ENCODE measurements at regions not wholly inside any gene's neighbourhood (a gene's known extent, or its start where the extent isn't known, plus 50 kb on each side); places are given as distances from the start of the nearest gene placed in this dataset.

- peaks cover 0 to 8% (median 2%) of the 10 kb centered on the region in 4 donors for H3K9me3 ChIP-seq
- H3K27me3 ChIP-seq: peaks cover 0 to 4% (median 0%) of the 10 kb centered on the region in 4 donors
- H3K4me3 ChIP-seq: no peak overlapping the region
- WGBS: 48% methylated on average over 16 of the region's 18 CpGs
- peak; percentile 87 for DNase-seq (ENCODE audit: extremely low spot score)
- intact Hi-C loops (cut with DNase I): no loop called here
- no peaks in the 10 kb centered on the region for H3K4me1 ChIP-seq
- no peaks in the 10 kb centered on the region for H3K36me3 ChIP-seq
- TF ChIP-seq CTCF (IDR thresholded peaks at IDR 0.05) (no peak), POLR2AphosphoS5 (IDR thresholded peaks at IDR 0.05) (no peak), POLR2A (IDR thresholded peaks at IDR 0.05; ENCODE audit: low read depth) (no peak), EP300 (IDR thresholded peaks at IDR 0.05) (no peak)
- no peak overlapping the region for H3K27ac ChIP-seq (replicated peaks in 1 of 4)
These were observed 152.7 kb upstream of the SOX11 start for GRCh38 chr2:5539282-5540165.

DNA sequence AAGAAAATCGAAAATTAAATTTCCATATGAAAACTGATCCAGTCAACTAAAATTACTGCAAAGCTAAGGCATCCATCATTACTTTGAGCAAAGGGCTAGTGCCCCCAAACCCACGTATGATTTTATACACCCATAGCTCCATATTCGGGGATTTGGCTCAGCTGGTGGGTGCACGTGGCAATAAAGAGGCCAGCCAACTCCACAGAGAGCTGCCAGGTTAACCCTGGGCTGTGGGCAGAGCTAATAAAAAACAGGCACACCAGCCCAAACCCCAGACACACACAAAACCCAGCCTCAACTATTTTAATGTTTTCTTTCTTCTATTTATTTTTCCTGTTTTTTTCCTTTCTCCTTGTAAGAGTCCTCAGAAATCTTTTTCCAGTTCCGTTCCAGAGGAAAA lies 151.3 kb upstream of the SOX11 start:
- TF ChIP-seq POLR2AphosphoS5 (IDR thresholded peaks at IDR 0.05) (no peak), EP300 (IDR thresholded peaks at IDR 0.05) (no peak), CTCF (IDR thresholded peaks at IDR 0.05) (no peak)
- intact Hi-C loops (cut with DNase I): no loop called here

GRCh38 chr2:5544205-5544786 lies 147.9 kb upstream of the SOX11 start:
- peaks cover 0 to 7% (median 3%) of the 10 kb centered on the region in 4 donors for H3K4me1 ChIP-seq
- WGBS: 90% methylated on average over 5 of the region's 5 CpGs
- H3K9me3 ChIP-seq: peaks cover 0 to 11% (median 2%) of the 10 kb centered on the region in 4 donors
- peak; percentile 84 for DNase-seq (ENCODE audit: extremely low spot score)
- H3K27me3 ChIP-seq: peaks cover 0 to 4% (median 0%) of the 10 kb centered on the region in 4 donors
- no peak overlapping the region for H3K27ac ChIP-seq (replicated peaks in 1 of 4)
- no peaks in the 10 kb centered on the region for H3K36me3 ChIP-seq
- intact Hi-C loops (cut with DNase I): no loop called here
- no peak overlapping the region for H3K4me3 ChIP-seq
- no peak for TF ChIP-seq POLR2A (IDR thresholded peaks at IDR 0.05; ENCODE audit: low read depth)
- TF ChIP-seq POLR2AphosphoS5 (IDR thresholded peaks at IDR 0.05): no peak
- no peak for TF ChIP-seq EP300 (IDR thresholded peaks at IDR 0.05)
- TF ChIP-seq CTCF (IDR thresholded peaks at IDR 0.05): no peak

More for the DNA sequence above, 151.3 kb upstream of the SOX11 start:
- Histone ChIP-seq H3K4me3 (no peak overlapping the region), H3K9me3 (peaks cover 0 to 11% (median 2%) of the 10 kb centered on the region in 4 donors), H3K27ac (replicated peaks in 1 of 4) (no peak overlapping the region), H3K27me3 (peaks cover 0 to 4% (median 0%) of the 10 kb centered on the region in 4 donors), H3K36me3 (no peaks in the 10 kb centered on the region), H3K4me1 (no peaks in the 10 kb centered on the region)
- WGBS: 64% methylated on average over 5 of the region's 5 CpGs
- DNase-seq (ENCODE audit: extremely low spot score): no peak

- Histone ChIP-seq H3K4me1 (peaks cover 0 to 14% (median 6%) of the 10 kb centered on the region in 4 donors), H3K27me3 (no peaks in the 10 kb centered on the region), H3K4me3 (no peak overlapping the region), H3K27ac (replicated peaks in 1 of 4) (no peak overlapping the region), H3K36me3 (no peaks in the 10 kb centered on the region), H3K9me3 (peaks cover 0 to 11% (median 2%) of the 10 kb centered on the region in 4 donors)
- DNase-seq (ENCODE audit: extremely low spot score): no peak
- WGBS: 95% methylated on average over 1 of the region's 1 CpG
- intact Hi-C loops (cut with DNase I): no loop called here
- TF ChIP-seq POLR2A (IDR thresholded peaks at IDR 0.05; ENCODE audit: low read depth) (no peak), EP300 (IDR thresholded peaks at IDR 0.05) (no peak)
These were observed 146.0 kb upstream of the SOX11 start for GRCh38 chr2:5546181-5546580.

DNA sequence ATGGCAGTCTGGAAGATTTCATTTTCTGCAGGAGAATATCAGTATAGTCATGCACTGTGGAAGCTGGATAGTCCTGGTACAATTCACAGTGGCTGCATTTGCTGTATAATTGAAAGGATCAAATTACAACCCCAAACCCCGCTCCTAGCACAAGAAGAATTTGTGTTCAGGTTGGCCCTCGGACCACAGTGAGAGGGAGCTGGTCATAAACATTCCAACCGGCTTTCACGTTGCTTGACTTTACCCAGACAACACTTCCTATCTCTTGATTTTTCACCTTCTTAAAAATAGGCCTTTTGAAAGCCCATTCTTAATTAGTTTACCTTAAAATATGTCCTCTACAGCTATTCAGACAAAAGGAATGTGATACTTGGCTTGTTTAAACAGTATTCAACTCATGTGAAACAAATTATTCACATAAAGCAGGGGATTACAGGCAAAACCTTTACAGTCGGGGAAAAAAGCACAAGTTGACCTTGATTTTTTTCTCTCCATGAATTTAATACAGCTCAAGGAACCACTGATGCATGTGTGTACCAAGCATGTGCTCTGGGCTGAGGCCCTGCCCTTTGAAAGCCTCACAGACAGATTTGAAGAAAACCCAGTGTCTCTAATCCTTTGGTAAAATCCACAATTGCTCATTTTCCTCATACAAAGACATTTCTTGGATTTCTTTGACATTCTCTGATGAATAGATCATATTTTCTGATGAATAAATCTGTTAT lies 143.0 kb upstream of the SOX11 start:
- 27% methylated on average over 5 of the region's 5 CpGs for WGBS

More for the DNA sequence above, 143.0 kb upstream of the SOX11 start:
- H3K9me3 ChIP-seq: peaks cover 0 to 7% (median under 1%) of the 10 kb centered on the region in 4 donors
- no peaks in the 10 kb centered on the region for H3K27me3 ChIP-seq
- DNase-seq (ENCODE audit: extremely low spot score): no peak
- H3K4me1 ChIP-seq: peaks cover 0 to 14% (median 6%) of the 10 kb centered on the region in 4 donors
- H3K36me3 ChIP-seq: no peaks in the 10 kb centered on the region
- no peak overlapping the region for H3K4me3 ChIP-seq
- intact Hi-C loops (cut with DNase I): no loop called here
- TF ChIP-seq CTCF (IDR thresholded peaks at IDR 0.05) (no peak), EP300 (IDR thresholded peaks at IDR 0.05) (no peak), POLR2AphosphoS5 (IDR thresholded peaks at IDR 0.05) (no peak), POLR2A (IDR thresholded peaks at IDR 0.05; ENCODE audit: low read depth) (no peak)
- H3K27ac ChIP-seq (replicated peaks in 1 of 4): no peak overlapping the region
